PC-9 (cell line): ENCODE measurements at regions not wholly inside any gene's neighbourhood (a gene's known extent, or its start where the extent isn't known, plus 50 kb on each side); places are given as distances from the start of the nearest gene placed in this dataset.

ENCODE experiments used
- CTCF ChIP-seq: fragments of 200-600 bp; sonication (generic); conservative IDR thresholded peaks from 2 replicates; pipeline ENCODE4 v1.6.1; 2017; ENCODE audit warnings: mixed run types, antibody characterized with exemption, mild to moderate bottlenecking, moderate library complexity
- EZH2 ChIP-seq: fragments of 200-600 bp; sonication (generic); IDR thresholded peaks from 2 replicates; pipeline ENCODE4 v1.8.0; 2017; ENCODE audit warnings: antibody characterized with exemption, low read depth

GRCh38 chr1:29415156-29415830, 179.0 kb downstream of the PTPRU start:
- TF ChIP-seq CTCF (peak; percentile 37; the same call in 1 of the 2 replicates), EZH2 (no peak)
